Posterior cingulate gyrus (tissue), 11 donors: ENCODE measurements at regions not wholly inside any gene's neighbourhood (a gene's known extent, or its start where the extent isn't known, plus 50 kb on each side); places are given as distances from the start of the nearest gene placed in this dataset.

Experiments used
- DNase-seq, 10 donors: peaks; one replicate each; pipeline versions ENCODE4 v3.0.0 to v3.0.0-alpha.2; 2020 to 2021; ENCODE audit warnings: mixed read lengths in 3 of 10
- intact Hi-C: fragments of 100-400 bp; cut with DNase I; formaldehyde crosslinking; loops from one replicate; pipeline ENCODE4 v1.15.1; 2023

DNA sequence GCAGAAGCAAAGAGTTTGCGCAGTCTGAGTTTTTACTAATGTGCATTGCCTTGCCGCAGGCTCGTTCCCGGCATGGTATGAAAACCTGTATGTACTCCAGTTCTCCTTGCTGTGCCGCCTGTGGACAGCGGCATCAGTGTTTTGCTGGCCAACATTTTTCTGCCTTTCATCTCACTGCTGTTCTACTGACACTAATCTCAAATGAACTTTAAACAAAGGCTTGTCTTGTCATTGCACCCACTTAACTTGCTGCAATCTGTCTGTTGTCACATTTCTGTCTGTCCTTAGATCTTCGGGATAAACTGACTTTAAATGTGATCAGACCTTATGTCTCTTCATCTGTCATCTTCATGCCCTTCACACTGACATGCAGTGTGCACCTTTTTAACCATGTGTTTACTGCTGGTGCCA, 71.7 kb upstream of the ZNRF2 start:
- intact Hi-C loops = no loop called here
- DNase-seq = peak in 4 of 10 donors; percentile 24 to 85 (median 56)

DNA sequence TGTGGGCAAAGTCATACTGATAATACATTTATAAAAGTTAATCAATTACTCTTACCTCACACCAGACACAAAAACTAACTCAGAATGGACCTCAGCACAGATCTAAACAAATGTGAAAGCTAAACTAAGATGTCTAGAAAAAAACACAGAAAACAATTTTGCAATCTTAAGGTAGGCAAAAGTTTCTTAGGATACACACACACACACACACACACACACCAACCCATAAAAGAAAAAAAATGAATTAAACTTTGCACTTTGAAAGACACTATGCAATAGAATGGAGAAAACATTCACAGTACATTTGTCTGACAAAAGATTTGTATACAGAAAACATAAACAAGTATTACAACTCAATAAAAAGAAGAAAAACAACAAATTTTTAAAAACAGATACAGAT, 70.8 kb upstream of the ZNRF2 start:
- intact Hi-C loops = no loop called here
- no peak for DNase-seq

- intact Hi-C loops = no loop called here
- no peak for DNase-seq
These were observed 69.7 kb upstream of the ZNRF2 start for GRCh38 chr7:30214651-30215137.

DNA sequence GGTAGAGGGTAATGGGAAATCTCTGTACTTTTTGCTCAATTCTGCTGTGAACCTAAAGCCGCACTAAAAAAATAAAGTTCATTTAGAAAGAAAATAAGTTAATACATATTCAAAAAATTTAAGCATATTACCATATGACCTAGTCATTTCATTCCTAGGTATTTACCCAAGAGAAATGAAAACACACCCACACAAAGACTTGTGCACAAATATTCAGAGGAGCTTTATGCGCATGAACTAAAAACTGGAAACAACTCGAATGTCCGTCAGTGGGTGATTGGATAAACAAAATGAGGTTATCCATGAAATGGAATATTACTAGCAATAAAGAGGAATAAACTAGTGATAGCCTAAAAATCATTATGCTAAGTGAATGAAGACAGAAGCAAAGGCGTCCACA, 62.6 kb upstream of the ZNRF2 start:
- DNase-seq = no peak
- intact Hi-C loops = no loop called here

- intact Hi-C loops = no loop called here
- DNase-seq = no peak
These were observed 61.7 kb upstream of the ZNRF2 start for GRCh38 chr7:30222515-30223215.

GRCh38 chr7:30223896-30224295, 60.5 kb upstream of the ZNRF2 start:
- intact Hi-C loops = no loop called here
- no peak for DNase-seq

- DNase-seq = peak in 1 of 10 donors; percentile 65
- intact Hi-C loops = no loop called here
These were observed 59.8 kb upstream of the ZNRF2 start for GRCh38 chr7:30224511-30225062.

- intact Hi-C loops = no loop called here
- DNase-seq = peak in 9 of 10 donors; percentile 29 to 96 (median 64)
These were observed 58.4 kb upstream of the ZNRF2 start for GRCh38 chr7:30225863-30226613.

GRCh38 chr7:30226614-30227268, 57.7 kb upstream of the ZNRF2 start:
- DNase-seq = peak in 1 of 10 donors; percentile 66
- intact Hi-C loops = no loop called here

GRCh38 chr7:30231271-30231670, 53.1 kb upstream of the ZNRF2 start:
- intact Hi-C loops = no loop called here
- no peak for DNase-seq

DNA sequence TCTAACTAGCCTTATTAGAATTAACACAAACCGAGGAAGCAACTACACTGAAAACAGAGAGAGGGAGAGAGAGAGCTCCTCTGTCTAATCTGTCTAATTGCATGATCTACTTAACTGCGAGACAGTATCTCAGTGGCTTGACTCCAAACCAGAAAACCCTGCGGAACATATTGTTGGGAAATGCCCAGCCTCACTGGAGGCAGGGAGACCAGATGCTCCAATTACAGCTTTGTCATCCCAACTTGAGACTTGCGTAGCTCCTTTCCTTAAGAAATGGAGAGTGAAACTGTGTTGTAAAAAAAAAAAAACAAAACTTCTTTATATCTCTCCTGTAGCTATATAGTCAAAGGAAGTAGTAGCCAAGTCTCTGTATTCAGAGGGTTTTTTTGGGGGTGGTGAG, 52.0 kb upstream of the ZNRF2 start:
- intact Hi-C loops = no loop called here
- DNase-seq = no peak
